ENCODE measurements at regions not wholly inside any gene's neighbourhood (a gene's known extent, or its start where the extent isn't known, plus 50 kb on each side); places are given as distances from the start of the nearest gene placed in this dataset.

DNA sequence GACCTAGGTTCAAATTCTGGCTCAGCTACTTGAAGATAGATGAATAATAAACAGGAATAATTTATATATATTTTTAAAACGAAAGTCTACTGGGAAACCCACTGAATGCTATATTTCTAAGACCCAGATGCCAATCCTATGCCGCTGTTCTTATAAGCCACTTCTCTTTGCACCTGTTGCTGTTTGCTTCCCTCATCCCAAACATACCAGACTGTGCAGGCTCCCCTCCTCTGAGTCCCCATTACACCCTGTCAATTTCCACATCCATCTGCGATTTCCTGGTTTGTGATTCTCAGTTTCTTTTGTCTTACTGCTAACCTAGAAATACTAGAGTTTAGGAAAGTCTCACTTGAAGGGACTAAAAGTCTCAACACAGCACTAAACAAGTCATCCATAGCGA is 92.8 kb upstream of the CAST start:
- TF ChIP-seq, protein P1, sequence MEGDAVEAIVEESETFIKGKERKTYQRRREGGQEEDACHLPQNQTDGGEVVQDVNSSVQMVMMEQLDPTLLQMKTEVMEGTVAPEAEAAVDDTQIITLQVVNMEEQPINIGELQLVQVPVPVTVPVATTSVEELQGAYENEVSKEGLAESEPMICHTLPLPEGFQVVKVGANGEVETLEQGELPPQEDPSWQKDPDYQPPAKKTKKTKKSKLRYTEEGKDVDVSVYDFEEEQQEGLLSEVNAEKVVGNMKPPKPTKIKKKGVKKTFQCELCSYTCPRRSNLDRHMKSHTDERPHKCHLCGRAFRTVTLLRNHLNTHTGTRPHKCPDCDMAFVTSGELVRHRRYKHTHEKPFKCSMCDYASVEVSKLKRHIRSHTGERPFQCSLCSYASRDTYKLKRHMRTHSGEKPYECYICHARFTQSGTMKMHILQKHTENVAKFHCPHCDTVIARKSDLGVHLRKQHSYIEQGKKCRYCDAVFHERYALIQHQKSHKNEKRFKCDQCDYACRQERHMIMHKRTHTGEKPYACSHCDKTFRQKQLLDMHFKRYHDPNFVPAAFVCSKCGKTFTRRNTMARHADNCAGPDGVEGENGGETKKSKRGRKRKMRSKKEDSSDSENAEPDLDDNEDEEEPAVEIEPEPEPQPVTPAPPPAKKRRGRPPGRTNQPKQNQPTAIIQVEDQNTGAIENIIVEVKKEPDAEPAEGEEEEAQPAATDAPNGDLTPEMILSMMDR (IDR thresholded peaks at IDR 0.05): no peak
- TF ChIP-seq POLR2A (IDR thresholded peaks at IDR 0.05): no peak

Measured in uterus (tissue), 2 donors.